ENCODE measurements at regions not wholly inside any gene's neighbourhood (a gene's known extent, or its start where the extent isn't known, plus 50 kb on each side); places are given as distances from the start of the nearest gene placed in this dataset.

DNA sequence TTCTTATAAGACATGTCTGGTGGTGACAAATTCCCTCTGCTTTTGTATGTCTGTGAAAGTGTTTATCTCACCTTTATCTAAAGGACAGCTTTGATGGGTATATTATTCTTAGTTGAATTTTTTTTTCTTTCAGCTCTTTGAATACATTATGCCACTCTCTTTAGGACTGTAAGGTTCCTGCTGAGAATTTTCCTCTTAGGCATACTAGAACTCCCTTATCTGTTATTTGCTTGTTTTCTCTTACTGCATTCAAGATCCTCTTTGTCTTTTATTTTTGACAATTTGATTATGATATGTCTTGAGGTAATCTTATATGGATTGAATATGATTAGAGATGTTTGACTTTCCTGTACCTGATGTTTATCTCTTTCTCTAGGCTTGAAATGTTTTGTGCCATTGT lies 1328.4 kb downstream of the PCDH9 start:
- TF ChIP-seq, protein P1, sequence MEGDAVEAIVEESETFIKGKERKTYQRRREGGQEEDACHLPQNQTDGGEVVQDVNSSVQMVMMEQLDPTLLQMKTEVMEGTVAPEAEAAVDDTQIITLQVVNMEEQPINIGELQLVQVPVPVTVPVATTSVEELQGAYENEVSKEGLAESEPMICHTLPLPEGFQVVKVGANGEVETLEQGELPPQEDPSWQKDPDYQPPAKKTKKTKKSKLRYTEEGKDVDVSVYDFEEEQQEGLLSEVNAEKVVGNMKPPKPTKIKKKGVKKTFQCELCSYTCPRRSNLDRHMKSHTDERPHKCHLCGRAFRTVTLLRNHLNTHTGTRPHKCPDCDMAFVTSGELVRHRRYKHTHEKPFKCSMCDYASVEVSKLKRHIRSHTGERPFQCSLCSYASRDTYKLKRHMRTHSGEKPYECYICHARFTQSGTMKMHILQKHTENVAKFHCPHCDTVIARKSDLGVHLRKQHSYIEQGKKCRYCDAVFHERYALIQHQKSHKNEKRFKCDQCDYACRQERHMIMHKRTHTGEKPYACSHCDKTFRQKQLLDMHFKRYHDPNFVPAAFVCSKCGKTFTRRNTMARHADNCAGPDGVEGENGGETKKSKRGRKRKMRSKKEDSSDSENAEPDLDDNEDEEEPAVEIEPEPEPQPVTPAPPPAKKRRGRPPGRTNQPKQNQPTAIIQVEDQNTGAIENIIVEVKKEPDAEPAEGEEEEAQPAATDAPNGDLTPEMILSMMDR (CRISPR knock-in tag; IDR thresholded peaks at IDR 0.05), result no peak
- TF ChIP-seq ZBTB8A (CRISPR knock-in tag; IDR thresholded peaks at IDR 0.05; ENCODE audit: borderline replicate concordance, low read depth) (no peak), IRF2 (CRISPR knock-in tag; IDR thresholded peaks at IDR 0.05) (no peak), ZNF121 (CRISPR knock-in tag; IDR thresholded peaks at IDR 0.05) (no peak), ZNF225 (CRISPR knock-in tag; IDR thresholded peaks at IDR 0.05) (no peak), NBN (conservative IDR thresholded peaks at IDR 0.05) (no peak), ZNF468 (CRISPR knock-in tag; IDR thresholded peaks at IDR 0.05) (no peak)
- TF ChIP-seq, protein P2, sequence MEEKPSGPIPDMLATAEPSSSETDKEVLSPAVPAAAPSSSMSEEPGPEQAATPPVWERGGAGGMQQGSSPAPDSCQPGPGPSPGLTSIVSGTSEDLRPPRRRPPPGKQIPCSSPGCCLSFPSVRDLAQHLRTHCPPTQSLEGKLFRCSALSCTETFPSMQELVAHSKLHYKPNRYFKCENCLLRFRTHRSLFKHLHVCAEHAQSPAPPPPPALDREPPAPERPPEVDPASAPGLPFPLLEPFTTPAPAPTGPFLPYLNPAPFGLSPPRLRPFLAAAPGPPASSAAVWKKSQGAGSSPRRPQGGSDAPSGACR (CRISPR knock-in tag; IDR thresholded peaks at IDR 0.05), result no peak
